Hindlimb muscle (tissue), 1 donor: ENCODE measurements at regions not wholly inside any gene's neighbourhood (a gene's known extent, or its start where the extent isn't known, plus 50 kb on each side); places are given as distances from the start of the nearest gene placed in this dataset.
"Not testable (repeated sequence)": the region's sequence is repeated elsewhere in the genome, so short reads cannot be mapped to it uniquely, and the experiment has no call there.

ENCODE experiments used
- DNase-seq: peaks from one replicate; pipeline ENCODE4 v3.0.0-alpha.2; 2013

DNA sequence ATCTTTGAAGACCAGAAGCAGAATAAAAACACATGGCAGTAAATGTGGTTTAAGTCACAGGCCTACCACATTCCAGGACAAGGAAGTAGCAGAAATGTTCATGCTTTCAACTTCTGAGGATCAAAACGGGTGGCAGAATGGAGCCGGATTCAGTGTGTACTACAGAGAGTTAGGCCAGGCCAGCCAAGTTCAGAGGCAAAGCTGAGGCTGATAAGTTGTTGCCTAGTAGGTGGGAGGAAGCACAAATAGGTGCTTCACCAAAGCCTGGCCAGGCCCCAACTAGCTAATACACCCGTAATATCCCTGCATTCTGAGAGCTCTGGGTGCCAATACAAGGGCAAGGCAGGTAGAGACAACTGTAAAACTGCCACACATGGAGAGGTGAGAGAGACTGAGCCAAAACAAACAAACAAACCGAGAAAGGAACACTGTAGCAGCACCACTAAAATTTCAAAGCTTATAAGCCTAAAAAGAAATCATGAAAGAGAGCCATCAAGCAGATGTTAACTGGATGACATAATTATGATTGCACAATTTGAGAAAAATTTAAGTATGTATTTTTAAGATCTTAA is 156.4 kb upstream of the CBLB start:
- DNase-seq, result no peak

DNA sequence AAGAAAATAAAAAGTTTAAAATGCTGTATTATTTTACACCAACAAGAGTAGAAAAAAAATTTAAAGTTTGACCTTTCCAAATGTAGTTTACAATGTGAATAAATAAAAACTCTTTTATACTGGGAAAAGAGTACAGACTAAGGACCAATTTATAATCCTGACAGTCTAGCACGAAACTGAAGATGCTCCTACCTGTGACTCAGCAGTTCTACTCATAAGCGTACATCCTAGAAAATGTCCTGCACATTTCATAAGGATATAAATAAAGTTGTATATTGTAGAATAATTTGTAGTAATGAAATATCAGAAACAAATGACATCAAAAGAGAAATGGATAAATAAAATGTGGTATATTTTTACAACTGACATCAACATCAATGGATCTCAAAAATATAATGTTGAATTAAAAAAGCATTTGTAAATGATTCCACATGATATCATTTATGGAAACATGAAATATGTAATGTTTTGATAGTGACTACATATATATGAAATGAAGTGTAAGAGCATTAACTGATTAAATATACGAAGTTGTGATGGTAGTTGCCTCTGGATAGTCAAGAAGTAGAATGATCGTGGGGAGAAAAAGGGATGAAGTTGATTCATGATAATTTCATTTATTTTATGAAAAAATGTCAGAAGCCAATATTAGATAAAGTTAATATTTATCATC is 161.3 kb upstream of the CBLB start:
- DNase-seq, result no peak

DNA sequence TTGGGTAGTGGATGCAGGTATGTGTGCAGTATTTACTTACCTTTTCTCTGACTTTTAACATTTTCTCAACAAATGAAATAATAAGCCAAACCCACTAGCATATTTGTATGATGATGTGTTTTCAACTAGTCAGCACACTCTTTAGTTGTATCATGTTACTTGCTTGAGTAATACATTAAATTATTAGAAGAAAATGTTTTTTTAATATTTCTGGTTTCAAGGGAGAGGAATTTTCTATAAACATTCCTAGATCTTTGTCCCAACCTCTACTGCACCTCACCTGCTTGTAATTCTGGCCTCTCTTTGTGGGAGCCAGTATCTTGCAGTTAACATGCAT is 161.8 kb upstream of the CBLB start:
- DNase-seq, result no peak

DNA sequence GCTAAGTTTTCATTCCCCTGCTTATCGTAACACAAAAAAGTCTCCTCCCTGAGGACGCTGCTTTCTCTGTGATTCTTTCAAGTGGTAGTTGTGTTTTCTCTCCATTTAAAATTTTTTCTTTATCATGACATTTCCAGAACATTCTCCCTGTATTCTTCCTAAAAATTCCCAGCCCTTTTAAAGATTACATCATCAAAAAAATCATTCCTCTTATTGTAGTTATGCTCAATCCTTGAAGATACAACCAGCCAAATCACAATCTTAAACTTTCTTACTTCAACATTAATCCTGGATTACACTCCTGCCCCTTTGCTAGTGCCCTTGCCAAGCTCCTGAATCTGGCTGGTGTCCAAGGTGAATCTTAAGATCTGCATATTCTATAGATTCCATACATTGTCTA is 163.7 kb upstream of the CBLB start:
- no peak for DNase-seq

DNA sequence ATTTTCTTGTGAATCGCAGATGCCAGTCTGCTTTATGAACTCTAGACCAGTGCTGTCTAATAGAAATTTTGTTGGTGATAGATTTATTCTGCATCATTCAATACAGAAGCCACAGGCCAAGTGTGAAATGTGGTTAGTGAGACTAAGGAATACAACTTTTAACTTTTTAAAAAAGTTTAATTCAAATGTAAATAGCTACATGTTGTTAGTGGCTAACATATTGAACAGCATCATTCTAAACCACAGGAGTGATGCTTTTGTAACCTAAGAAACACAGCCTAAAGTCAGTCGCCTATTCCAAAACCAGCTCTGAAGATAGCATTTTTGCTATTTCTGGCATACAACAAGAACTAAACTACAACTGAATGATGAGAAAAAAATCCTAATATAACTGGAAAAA is 164.8 kb upstream of the CBLB start:
- no peak for DNase-seq

DNA sequence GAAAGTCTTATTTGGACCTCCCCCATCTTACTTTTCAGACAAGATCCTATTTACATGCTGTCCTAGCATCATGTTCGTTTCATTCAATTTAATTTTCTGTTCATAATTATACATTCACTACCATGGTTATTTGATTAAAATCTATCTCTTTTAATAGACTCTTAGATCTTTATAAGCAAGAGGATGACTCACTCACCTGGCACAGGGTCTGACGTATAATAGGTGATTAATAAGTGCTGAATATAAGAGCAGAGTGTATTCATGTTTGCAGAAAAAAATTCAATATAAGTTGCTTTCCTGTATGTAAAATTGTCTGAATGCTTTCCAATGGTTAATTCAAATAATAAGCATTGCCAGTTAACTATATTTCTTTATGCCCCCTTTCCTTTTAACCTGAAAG is 165.5 kb upstream of the CBLB start:
- no peak for DNase-seq

DNA sequence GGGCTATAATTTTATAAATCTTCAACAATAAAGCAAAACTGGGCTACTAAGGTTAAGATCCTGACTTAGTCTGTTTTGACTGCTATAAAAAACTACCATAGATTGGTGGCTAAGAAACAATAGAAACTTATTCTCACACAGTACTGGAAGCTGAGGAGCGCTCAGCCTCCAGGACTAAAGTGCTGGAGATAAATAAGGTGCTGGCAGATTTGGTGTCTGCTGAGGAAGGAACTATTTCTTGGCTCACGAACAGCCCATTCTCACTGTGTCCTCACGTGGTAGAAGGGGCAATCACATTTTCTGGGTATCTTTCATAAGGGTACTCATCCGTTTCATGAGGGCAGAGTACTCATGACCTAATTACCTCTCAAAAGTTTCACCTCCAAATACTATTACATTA is 166.8 kb upstream of the CBLB start:
- no peak for DNase-seq

DNA sequence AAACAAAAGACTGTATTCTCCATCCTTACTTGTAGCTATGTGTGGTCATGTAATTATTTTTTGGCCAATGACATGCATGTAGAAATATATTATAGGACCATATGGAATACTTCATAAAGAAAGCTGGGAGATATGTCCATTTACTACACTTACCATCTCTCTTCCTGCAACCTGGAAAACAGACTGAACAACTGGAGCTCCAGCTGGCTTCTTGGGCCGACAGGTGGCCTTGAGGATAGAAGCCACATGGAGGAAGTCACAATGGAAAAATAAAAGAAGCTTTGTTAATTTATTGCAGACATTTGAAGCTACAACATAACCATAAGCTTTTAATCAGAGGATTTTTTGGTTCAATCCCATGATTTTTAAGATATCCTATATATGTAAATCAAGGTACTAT is 167.9 kb upstream of the CBLB start:
- DNase-seq, result no peak

DNA sequence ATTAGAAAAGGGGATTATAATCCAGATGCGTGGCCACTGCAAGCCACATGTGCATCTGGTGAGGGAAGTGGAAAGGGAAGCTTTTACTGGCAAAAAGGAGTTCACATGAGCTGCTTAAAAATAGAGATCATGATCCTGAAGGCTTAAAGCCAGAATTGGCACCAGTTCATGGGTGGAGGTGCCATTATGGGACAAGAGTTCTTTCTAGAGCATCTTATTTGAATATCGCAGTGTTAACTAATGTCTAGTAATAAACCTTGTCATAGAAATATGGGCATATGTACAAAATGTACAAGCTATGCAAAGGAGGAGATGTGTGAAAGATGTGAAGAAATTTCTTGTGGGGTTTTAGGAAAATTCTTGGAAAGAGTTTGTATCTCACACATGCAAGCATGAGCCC is 178.4 kb upstream of the CBLB start:
- DNase-seq, result no peak

DNA sequence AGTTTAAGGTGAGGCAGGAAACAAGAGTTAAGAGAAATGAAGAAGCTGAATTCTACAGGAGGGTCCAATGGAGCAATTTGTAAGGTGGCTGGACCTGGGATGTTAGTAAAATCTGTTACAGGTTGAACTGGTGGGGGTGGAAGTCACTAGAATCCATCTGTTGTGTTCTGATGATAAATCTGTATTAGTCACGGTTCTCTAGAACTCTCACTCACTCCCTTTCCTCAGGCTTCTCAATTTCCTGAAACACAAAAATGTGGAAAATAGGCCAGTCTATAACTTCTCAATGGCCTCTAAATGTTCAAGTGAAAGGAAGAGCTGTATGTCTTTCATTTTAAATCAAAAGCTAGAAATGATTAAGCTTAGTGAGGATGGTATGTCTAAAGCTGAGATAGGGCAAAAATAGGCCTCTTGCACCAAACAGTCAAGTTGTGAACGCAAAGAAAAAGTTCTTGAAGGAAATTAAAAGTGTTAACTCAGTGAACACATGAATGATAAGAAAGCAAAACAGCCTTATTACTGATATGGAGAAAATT is 180.2 kb upstream of the CBLB start:
- no peak for DNase-seq

DNA sequence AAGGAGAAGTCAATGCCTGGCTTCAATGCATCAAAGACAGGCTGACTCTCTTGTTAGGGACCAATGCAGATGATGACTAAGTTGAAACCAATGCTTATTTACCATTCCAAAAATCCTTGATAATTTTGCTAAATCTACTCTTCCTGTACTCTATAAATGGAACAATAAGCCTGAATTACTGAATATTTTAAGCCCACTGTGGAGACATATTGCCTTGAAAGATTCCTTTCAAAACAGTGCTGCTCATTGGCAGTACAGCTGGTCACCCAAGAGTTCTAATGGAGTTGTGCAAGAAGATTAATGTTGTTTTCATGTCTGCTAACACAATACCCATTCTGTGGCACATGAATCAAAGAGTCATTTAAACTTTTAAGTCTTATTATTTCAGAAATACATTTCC is 181.0 kb upstream of the CBLB start:
- DNase-seq, result no peak

DNA sequence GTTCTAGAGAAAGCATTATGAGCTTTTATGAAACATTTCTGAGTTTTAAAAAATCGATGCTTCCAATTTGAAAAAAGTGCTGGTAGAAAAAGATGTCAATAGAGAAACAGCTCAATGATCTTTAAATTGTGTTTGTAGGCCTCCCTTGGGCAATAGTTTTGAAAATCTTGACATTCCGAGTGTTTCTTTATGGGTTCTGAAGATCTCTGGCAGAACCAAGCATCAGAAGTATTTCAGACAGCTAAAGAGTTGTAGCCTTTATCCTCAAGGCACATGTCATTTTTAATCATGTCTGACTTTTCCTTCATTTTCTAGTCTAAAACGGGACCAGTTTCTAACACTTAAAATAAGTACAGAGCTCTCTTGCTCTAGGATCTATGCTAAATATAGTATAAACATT is 188.1 kb upstream of the CBLB start:
- DNase-seq, result no peak

DNA sequence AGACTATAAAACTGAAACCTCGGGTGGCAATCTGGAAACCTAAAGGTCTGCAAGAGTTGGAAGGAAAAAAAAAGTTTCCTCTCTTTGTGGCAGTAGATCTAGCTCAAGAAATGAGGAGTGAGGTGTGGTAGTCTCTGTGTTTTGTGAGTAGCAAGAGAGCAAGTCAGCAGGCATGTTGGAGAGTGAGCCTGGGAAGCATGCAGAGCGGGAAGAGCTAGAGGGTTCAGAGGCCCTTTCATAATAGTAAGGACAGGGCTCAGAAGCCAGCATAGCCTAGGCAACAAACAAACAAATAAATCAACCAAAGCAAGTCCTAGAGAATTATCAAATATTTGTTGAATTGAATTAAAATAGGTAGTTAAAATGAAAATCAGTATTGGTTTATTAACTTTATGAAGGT is 189.7 kb upstream of the CBLB start:
- no peak for DNase-seq

DNA sequence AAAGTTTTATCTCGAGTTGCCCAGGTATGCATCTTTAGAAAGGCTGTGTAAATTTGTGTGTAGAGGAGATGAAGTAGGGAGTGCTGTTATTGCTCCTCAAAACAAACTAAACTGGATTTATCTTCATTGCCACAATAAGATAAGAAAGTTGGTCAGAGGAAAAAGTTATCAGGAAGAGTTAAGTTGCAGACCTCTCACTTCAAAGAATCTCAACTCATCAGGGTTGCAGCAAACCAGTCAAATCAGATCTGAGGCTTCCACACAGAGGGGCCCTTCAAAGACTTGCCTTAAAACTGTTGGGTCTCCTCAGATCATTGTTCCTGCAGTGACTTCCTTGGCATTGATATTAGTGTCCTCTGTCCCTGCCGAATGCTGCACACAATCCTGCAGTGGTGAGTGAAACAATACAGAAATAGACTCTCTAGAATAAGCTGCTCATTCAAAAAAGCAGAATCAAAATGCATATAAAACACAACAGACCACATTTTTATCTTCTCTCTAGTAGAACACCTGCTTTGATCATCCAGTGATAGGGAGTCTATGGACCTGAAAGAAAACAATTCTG is 191.2 kb upstream of the CBLB start:
- DNase-seq, result no peak

DNA sequence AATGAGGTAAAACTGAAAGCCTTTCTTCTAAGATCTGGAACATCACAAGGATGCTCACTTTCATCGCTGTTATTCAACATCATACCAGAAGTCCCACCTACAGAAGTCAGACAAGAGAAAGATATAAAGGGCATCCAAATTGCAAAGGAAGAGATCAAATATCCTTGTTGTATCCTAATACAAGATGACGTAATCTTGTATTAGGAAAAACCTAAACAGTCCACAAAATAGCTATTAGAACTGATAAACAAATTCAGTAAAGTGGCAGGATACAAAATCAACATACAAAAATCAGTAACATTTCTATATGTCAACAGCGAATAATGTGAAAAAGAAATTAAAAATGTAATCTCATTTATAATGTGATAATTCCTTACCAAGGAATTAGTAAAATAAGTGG is 195.1 kb upstream of the CBLB start:
- DNase-seq, result no peak

DNA sequence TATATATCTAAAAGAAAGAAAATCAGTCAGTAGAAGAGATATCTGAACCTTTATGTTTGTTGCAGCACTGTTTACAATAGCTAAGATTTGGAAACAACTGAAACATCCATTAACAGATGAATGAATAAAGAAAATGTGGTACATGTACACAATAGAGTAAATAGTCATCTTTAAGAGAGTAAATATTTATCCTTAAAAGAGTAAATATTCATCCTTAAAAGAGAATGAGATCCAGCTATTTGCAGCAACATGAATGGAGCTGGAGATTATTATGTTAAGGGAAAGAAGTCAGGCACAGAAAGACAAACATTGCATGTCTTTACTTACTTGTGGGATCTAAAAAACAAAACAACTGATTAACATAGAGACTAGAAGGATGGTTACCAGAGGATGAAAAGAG is 197.0 kb upstream of the CBLB start:
- DNase-seq, result no peak

DNA sequence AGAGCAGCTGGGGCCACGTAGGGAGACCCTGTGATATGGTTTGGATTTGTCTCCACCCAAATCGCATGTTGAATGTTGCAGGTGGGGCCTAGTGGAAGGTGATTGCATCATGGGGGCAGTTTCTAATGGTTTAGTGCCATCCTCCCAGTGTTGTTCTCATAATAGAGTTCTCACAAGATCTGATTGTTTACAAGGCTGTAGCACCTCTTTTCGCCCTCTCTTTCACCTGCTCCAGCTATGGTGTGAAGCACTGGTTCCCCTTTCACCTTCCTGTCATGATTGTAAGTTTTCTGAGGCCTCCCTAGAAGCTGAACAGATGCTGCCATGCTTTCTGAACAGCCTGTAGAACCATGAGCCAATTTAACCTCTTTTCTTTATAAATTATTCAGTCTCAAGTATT is 198.9 kb upstream of the CBLB start:
- no peak for DNase-seq

DNA sequence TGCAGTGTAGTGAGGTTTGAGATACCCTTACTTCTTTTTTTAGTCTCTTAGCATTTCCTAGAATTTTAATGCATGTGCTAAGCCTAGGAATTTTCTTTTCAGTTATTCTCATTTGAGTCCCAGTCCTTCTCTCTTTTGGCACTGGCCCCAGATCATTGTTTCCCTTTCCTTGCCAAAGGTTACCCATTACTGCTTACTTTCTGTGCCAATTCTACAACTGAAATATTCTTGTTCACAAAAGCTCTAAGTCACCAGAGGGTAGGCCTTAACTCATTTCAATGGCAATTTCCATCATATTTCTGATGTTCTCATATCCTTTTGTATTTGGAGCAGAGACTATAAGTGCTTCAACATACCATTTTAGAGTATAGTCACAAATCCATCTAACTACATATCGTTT is 199.6 kb upstream of the CBLB start:
- no peak for DNase-seq

DNA sequence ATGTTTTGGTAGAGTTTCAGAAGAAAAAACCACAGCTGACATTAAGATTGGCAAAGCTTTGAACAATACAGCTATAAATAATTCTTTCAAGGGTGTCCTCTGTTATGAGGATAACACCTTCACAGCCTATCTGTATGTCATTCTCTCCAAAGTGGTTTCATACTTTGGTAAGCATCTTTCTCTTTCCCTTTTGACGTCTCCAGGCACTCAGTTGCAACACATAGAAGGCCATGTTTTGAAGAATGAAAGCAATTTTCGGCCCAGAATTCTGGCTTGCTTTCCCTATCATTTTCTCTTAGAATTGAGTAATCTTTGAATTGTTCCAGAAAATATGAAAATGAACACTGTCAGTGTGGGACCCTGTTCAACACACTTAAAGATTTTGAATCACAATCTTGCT is 200.0 kb upstream of the CBLB start:
- DNase-seq, result peak; percentile 19

DNA sequence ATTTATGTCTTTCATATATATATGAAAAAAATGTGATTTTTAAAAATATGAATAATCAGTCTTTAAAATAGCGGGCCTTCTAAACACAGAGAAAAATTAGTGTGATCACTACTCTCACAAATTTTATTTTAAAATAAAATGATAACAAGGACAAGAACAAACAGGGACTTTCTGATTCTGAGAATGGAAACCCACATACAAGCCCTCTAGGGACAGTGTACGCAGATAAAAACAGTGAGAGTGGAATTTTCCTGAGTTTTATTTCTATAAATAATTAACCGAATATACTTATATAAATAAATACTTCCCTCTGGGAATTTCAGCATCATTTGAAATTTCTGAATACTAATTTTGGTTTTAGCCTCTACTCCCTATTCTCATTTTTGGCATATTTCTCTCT is 201.4 kb upstream of the CBLB start:
- no peak for DNase-seq

DNA sequence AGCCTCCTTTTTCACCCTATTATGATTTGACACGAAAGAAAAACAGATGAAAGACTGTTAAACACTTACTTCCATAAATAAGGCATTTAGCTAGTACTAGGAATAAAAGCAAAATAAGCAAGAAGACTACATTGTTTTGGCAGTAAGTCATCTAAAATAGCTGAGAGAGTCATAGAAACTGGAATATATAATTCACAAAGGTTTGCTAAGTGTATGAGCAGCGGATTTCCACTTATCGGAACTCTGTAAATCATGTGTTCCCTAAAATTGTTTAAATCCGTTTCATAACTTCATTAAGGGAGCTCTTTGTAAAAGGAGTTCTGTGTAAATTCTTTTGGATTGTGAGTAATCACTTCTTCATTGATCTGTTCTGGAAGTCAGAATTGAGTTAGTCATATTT is 202.5 kb upstream of the CBLB start:
- no peak for DNase-seq

DNA sequence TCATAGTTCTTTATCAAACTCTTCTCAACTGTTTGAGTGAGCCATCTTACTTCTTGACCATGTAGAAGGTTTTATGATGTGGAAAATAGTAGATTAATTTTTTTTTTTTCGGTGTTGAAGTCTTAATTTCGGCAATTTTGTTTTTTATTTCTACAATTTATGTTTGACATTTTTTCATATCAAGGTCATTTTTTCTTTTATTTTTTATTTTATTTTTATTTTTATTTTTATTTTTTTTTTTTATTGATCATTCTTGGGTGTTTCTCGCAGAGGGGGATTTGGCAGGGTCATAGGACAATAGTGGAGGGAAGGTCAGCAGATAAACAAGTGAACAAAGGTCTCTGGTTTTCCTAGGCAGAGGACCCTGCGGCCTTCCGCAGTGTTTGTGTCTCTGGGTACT is 203.8 kb upstream of the CBLB start:
- not testable (repeated sequence) for DNase-seq

DNA sequence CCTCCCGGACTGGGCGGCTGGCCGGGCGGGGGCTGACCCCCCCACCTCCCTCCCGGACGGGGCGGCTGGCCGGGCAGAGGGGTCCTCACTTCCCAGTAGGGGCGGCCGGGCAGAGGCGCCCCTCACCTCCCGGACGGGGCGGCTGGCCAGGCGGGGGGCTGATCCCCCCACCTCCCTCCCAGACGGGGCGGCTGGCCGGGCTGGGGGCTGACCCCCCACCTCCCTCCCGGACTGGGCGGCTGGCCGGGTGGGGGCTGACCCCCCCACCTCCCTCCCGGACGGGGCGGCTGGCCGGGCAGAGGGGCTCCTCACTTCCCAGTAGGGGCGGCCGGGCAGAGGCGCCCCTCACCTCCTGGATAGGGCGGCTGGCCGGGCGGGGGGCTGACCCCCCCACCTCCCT is 205.0 kb upstream of the CBLB start:
- DNase-seq, result not testable (repeated sequence)

DNA sequence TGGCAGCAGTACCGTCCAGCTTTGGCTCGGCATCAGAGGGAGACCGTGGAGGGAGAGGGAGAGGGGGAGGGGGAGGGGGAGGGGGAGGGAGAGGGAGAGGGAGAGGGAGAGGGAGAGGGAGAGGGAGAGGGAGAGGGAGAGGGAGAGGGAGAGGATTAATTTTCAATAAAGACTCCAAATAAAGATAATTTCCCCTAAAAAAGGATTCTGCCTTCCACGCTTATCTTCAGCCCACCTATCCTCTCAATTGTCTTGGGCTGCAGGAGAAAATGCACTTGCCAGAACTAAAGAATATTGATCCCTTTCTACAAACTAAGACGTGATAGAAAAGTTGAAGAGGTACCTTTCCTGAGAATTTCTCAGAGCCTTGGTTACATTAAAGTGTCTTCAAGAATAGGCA is 206.9 kb upstream of the CBLB start:
- not testable (repeated sequence) for DNase-seq

DNA sequence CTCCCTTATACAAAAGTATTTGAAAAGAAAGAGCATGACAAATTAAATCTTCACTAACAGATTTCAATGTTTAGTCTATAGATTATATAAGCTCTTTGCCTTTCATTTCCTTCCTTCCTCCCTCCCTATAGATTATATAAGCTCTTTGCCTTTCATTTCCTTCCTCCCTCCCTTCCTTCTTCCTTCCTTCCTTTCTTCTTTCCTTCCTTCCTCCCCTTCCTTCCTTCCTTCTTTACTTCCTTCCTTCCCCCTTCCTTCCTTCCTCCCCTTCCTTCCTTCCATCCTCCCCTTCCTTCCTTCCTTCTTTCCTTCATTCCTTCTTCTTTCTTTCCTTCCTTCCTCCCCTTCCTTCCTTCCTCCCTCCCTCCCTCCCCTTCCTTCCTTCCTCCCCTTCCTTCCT is 209.8 kb upstream of the CBLB start:
- no peak for DNase-seq
